Ectodermal cell (in vitro differentiated cells): ENCODE measurements at regions not wholly inside any gene's neighbourhood (a gene's known extent, or its start where the extent isn't known, plus 50 kb on each side); places are given as distances from the start of the nearest gene placed in this dataset.
A peak's percentile ranks its signal among the peaks of the same experiment; 100 is the strongest.
"Not testable (repeated sequence)": the region's sequence is repeated elsewhere in the genome, so short reads cannot be mapped to it uniquely, and the experiment has no call there.

Source experiments
- H3K27ac ChIP-seq: 2 replicates; pipeline ENCODE4 v1.7.0; 2013; ENCODE audit warnings: mild to moderate bottlenecking, low read depth, low read length; ENCODE audit not compliant: insufficient read depth, poor library complexity, severe bottlenecking
- H3K27me3 ChIP-seq: 2 replicates; pipeline ENCODE4 v1.7.0; 2013; ENCODE audit warnings: mild to moderate bottlenecking, low read length; ENCODE audit not compliant: insufficient read depth, control insufficient read depth, poor library complexity, severe bottlenecking
- H3K36me3 ChIP-seq: one replicate; pipeline ENCODE4 v1.7.0; 2013; ENCODE audit warnings: low read length; ENCODE audit not compliant: control insufficient read depth, insufficient read depth
- H3K4me1 ChIP-seq: one replicate; pipeline ENCODE4 v1.7.0; 2013; ENCODE audit warnings: low read length; ENCODE audit not compliant: control insufficient read depth, insufficient read depth
- H3K4me3 ChIP-seq: 2 replicates; pipeline ENCODE4 v1.7.0; 2013; ENCODE audit warnings: low read depth, low read length, control low read depth; ENCODE audit not compliant: insufficient read depth
- H3K9me3 ChIP-seq: 2 replicates; pipeline ENCODE4 v1.7.0; 2013; ENCODE audit warnings: mild to moderate bottlenecking, low read length, moderate library complexity; ENCODE audit not compliant: control insufficient read depth
- WGBS, 2 experiments: methylation state at CpG; one replicate each; pipeline ENCODE4 v1.1.7; 2013; ENCODE audit warnings: missing lambda C conversion rate in 2 of 2; 5-methylcytosine and 5-hydroxymethylcytosine counted together

- peaks cover 6% of the 10 kb centered on the region for H3K4me1 ChIP-seq
- H3K27me3 ChIP-seq, result no peaks in the 10 kb centered on the region
- no peaks in the 10 kb centered on the region for H3K9me3 ChIP-seq
- no peaks in the 10 kb centered on the region for H3K36me3 ChIP-seq
- H3K27ac ChIP-seq, result no peak overlapping the region
- H3K4me3 ChIP-seq, result no peak overlapping the region
- 89 to 95% methylated on average over 5 of the region's 5 CpGs for WGBS, 2 experiments
Observed at GRCh38 chr10:28894146-28894545, 216.8 kb downstream of the BAMBI start.

GRCh38 chr10:28895671-28896070 is 218.3 kb downstream of the BAMBI start:
- not testable (repeated sequence) for H3K27me3 ChIP-seq, H3K4me1 ChIP-seq, H3K36me3 ChIP-seq, H3K27ac ChIP-seq, H3K9me3 ChIP-seq, H3K4me3 ChIP-seq
- 92 to 94% methylated on average over 15 of the region's 15 CpGs for WGBS, 2 experiments

GRCh38 chr10:28896791-28897409 is 219.6 kb downstream of the BAMBI start:
- H3K27me3 ChIP-seq, H3K36me3 ChIP-seq, H3K4me3 ChIP-seq, H3K9me3 ChIP-seq, H3K27ac ChIP-seq, H3K4me1 ChIP-seq: not testable (repeated sequence)
- WGBS, 2 experiments, result 93 to 96% methylated on average over 44 of the region's 44 CpGs

DNA sequence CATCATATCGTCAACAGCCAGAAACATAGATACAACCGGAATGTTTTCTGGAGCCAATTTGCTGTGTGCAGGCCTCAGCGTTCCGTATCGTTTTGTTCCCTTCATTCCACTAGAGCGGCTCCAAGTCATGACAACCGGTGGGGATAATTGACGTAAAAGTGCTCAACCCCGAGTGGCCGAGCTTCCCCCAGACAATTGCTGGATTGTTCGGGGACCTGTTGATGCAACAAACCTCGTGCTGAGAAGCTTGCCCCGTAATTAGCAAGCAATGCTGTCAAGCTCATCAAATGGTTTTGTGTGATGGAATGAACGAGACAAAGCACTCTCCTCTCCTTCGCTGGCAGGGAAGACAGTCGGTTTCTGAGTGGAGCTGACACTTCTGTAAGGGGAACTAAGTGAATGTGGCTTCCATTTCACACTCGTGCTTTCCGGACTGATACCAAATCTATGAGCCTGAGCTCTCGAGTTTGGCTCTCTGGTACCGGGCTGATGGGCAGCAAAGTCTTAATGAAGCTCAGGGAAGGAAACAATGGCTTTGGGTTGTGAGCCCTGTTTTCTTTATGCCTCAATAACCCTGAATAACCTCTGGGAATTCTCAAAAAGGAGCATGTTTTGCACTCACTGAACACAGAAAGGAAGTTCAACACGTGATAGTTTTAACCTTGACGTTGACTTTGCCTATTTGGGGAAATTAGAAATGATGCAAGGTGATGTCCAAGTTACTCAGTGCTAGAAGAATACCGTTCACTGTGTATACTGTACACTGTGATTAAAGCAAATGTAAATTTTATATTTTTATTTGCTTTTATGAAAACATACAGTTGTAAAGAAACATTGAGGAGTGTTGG is 220.5 kb downstream of the BAMBI start:
- peak overlapping the region; percentile 42 for H3K27ac ChIP-seq
- H3K4me1 ChIP-seq, result peaks cover 6% of the 10 kb centered on the region
- no peaks in the 10 kb centered on the region for H3K9me3 ChIP-seq
- no peaks in the 10 kb centered on the region for H3K36me3 ChIP-seq
- 61 to 71% methylated on average over 22 to 23 of the region's 23 CpGs for WGBS, 2 experiments
- H3K27me3 ChIP-seq, result no peaks in the 10 kb centered on the region
- H3K4me3 ChIP-seq, result no peak overlapping the region

DNA sequence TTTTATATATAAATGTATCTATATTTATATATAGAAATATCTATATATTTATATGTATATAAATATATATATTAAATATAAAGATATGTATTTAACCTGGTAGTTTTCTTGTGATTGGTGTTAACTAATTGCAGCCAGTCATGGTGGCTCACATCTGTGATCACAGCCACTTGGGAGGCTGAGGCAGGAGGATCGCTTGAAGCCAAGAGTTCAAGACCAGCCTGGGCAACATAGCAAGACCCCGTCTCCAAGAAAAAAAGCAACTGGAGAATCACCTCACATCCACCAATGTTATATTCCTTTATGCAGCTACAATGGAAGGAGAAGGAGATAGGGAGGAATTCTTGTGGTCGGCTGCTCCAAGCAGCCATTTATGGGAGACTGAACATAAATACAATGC is 224.9 kb downstream of the BAMBI start:
- Histone ChIP-seq H3K4me3 (no peak overlapping the region), H3K9me3 (no peaks in the 10 kb centered on the region), H3K36me3 (no peaks in the 10 kb centered on the region), H3K27ac (no peak overlapping the region), H3K27me3 (no peaks in the 10 kb centered on the region), H3K4me1 (peaks cover 6% of the 10 kb centered on the region)
- 93 to 100% methylated on average over 1 to 3 of the region's 3 CpGs for WGBS, 2 experiments

GRCh38 chr10:28903063-28903462 is 225.7 kb downstream of the BAMBI start:
- no peak overlapping the region for H3K4me3 ChIP-seq
- 100% methylated on average over 1 of the region's 2 CpGs; no CpG with 5 or more reads in 1 of the 2 experiments for WGBS, 2 experiments
- no peaks in the 10 kb centered on the region for H3K36me3 ChIP-seq
- no peaks in the 10 kb centered on the region for H3K27me3 ChIP-seq
- no peaks in the 10 kb centered on the region for H3K9me3 ChIP-seq
- no peak overlapping the region for H3K27ac ChIP-seq
- no peaks in the 10 kb centered on the region for H3K4me1 ChIP-seq

DNA sequence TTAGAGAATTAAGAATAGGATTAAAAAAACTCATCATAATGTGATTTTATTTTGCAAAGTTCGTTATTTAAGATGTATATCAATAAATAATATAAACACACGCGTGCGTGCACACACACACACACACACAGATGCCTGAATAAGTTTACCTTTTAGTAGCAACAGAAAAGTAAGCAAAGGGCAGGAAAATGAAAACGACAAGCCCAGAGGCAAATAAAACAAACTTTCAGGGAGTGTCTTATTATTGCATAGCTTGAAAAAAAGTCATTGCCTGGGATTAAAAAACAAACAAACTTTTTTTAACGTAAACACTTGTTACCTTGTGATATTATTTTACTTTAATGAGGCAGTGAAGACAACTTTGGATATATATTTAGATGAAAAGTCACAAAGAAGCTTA is 226.4 kb downstream of the BAMBI start:
- Histone ChIP-seq H3K27me3 (no peaks in the 10 kb centered on the region), H3K27ac (no peak overlapping the region), H3K4me1 (no peaks in the 10 kb centered on the region), H3K4me3 (no peak overlapping the region), H3K9me3 (no peaks in the 10 kb centered on the region), H3K36me3 (no peaks in the 10 kb centered on the region)
- WGBS, 2 experiments, result 96 to 99% methylated on average over 4 to 5 of the region's 6 CpGs

DNA sequence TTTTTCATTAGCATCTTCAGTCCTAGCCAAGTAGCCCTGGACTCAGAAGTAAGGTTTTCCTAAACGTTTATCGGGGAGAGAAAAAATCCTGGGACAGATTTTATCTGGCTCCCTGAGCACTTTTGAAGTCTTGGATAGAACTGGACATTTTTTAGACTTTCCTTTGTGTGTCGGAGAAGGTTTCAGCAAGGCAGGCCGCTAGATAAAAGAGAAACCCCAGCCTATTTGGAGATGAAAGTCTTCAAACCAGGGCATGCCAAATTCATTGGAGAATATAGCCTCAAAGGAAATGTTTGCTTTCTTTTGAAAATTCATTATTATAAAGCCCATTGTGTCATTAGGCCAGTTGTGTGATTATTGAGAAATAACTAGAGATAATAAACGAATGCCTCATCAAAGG is 228.1 kb downstream of the BAMBI start:
- no peak overlapping the region for H3K4me3 ChIP-seq
- no peaks in the 10 kb centered on the region for H3K9me3 ChIP-seq
- H3K4me1 ChIP-seq, result no peaks in the 10 kb centered on the region
- H3K27me3 ChIP-seq, result no peaks in the 10 kb centered on the region
- 88 to 96% methylated on average over 5 of the region's 5 CpGs for WGBS, 2 experiments
- no peaks in the 10 kb centered on the region for H3K36me3 ChIP-seq
- no peak overlapping the region for H3K27ac ChIP-seq

- H3K4me3 ChIP-seq, result no peak overlapping the region
- H3K36me3 ChIP-seq, result no peaks in the 10 kb centered on the region
- no peaks in the 10 kb centered on the region for H3K27me3 ChIP-seq
- WGBS, 2 experiments, result 93 to 95% methylated on average over 11 of the region's 11 CpGs
- H3K9me3 ChIP-seq, result no peaks in the 10 kb centered on the region
- no peak overlapping the region for H3K27ac ChIP-seq
- no peaks in the 10 kb centered on the region for H3K4me1 ChIP-seq
Observed at GRCh38 chr10:28906011-28906411, 228.7 kb downstream of the BAMBI start.

DNA sequence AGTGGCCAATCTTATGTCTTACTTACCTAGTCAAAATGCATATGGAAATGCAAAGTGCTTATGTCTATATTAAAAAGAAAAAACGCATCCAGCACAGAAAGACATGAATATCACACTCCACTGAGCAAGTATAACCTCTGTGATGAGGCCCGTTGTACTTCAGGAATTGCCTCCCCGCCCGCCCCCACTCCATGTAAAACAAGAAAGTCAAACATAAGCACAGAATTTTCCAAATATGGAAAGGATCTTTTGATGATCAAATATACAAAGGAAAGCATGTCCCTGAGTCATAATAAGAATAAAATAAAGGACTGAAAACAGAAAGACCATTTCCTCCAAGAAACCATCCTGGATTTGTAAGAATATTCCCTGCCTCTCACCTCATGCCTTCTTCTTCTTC is 229.1 kb downstream of the BAMBI start:
- Histone ChIP-seq H3K27me3 (no peaks in the 10 kb centered on the region), H3K4me1 (no peaks in the 10 kb centered on the region), H3K27ac (no peak overlapping the region), H3K9me3 (no peaks in the 10 kb centered on the region), H3K4me3 (no peak overlapping the region), H3K36me3 (no peaks in the 10 kb centered on the region)
- WGBS, 2 experiments, result 89 to 92% methylated on average over 2 to 4 of the region's 4 CpGs
